ENCODE measurements at regions not wholly inside any gene's neighbourhood (a gene's known extent, or its start where the extent isn't known, plus 50 kb on each side); places are given as distances from the start of the nearest gene placed in this dataset.

- DNase-seq (ENCODE audit: low read depth): no peak
- Histone ChIP-seq H3K4me3 (ENCODE audit: low read depth, low read length) (no peak overlapping the region), H3K36me3 (ENCODE audit: control insufficient read depth, insufficient read depth, low read length) (no peaks in the 10 kb centered on the region), H3K27me3 (ENCODE audit: control insufficient read depth, insufficient read depth, low read length) (no peaks in the 10 kb centered on the region)
- FAIRE-seq: no peak
- no peak for TF ChIP-seq CTCF (IDR thresholded peaks at IDR 0.05; ENCODE audit: insufficient read depth, low read length, severe bottlenecking)
Observed at GRCh38 chr13:76644906-76645305, 241.3 kb downstream of the KCTD12 start.

- FAIRE-seq: no peak
- H3K36me3 ChIP-seq (ENCODE audit: control insufficient read depth, insufficient read depth, low read length): no peaks in the 10 kb centered on the region
- H3K4me3 ChIP-seq (ENCODE audit: low read depth, low read length): no peak overlapping the region
- no peaks in the 10 kb centered on the region for H3K27me3 ChIP-seq (ENCODE audit: control insufficient read depth, insufficient read depth, low read length)
- TF ChIP-seq CTCF (IDR thresholded peaks at IDR 0.05; ENCODE audit: insufficient read depth, low read length, severe bottlenecking): no peak
- DNase-seq (ENCODE audit: low read depth): no peak
Observed at GRCh38 chr13:76643596-76643995, 242.6 kb downstream of the KCTD12 start.

GRCh38 chr13:76641056-76641455 lies 245.1 kb downstream of the KCTD12 start:
- no peak for FAIRE-seq

GRCh38 chr13:76638882-76639281 lies 247.3 kb downstream of the KCTD12 start:
- no peak for TF ChIP-seq CTCF (IDR thresholded peaks at IDR 0.05; ENCODE audit: insufficient read depth, low read length, severe bottlenecking)
- Histone ChIP-seq H3K36me3 (ENCODE audit: control insufficient read depth, insufficient read depth, low read length) (no peaks in the 10 kb centered on the region), H3K27me3 (ENCODE audit: control insufficient read depth, insufficient read depth, low read length) (no peaks in the 10 kb centered on the region), H3K4me3 (ENCODE audit: low read depth, low read length) (no peak overlapping the region)
- FAIRE-seq (no peak), DNase-seq (ENCODE audit: low read depth) (no peak)

More at GRCh38 chr13:76641056-76641455, 245.1 kb downstream of the KCTD12 start:
- no peaks in the 10 kb centered on the region for H3K27me3 ChIP-seq (ENCODE audit: control insufficient read depth, insufficient read depth, low read length)
- no peaks in the 10 kb centered on the region for H3K36me3 ChIP-seq (ENCODE audit: control insufficient read depth, insufficient read depth, low read length)
- no peak overlapping the region for H3K4me3 ChIP-seq (ENCODE audit: low read depth, low read length)
- no peak for DNase-seq (ENCODE audit: low read depth)
- TF ChIP-seq CTCF (IDR thresholded peaks at IDR 0.05; ENCODE audit: insufficient read depth, low read length, severe bottlenecking): no peak

GRCh38 chr13:76638181-76638580 lies 248.0 kb downstream of the KCTD12 start:
- Histone ChIP-seq H3K36me3 (ENCODE audit: control insufficient read depth, insufficient read depth, low read length) (no peaks in the 10 kb centered on the region), H3K27me3 (ENCODE audit: control insufficient read depth, insufficient read depth, low read length) (no peaks in the 10 kb centered on the region), H3K4me3 (ENCODE audit: low read depth, low read length) (no peak overlapping the region)
- DNase-seq (ENCODE audit: low read depth) (no peak), FAIRE-seq (no peak)
- no peak for TF ChIP-seq CTCF (IDR thresholded peaks at IDR 0.05; ENCODE audit: insufficient read depth, low read length, severe bottlenecking)

GRCh38 chr13:76637641-76638141 lies 248.5 kb downstream of the KCTD12 start:
- no peak for FAIRE-seq
- no peaks in the 10 kb centered on the region for H3K36me3 ChIP-seq (ENCODE audit: control insufficient read depth, insufficient read depth, low read length)
- H3K4me3 ChIP-seq (ENCODE audit: low read depth, low read length): no peak overlapping the region
- no peak for DNase-seq (ENCODE audit: low read depth)
- no peak for TF ChIP-seq CTCF (IDR thresholded peaks at IDR 0.05; ENCODE audit: insufficient read depth, low read length, severe bottlenecking)
- no peaks in the 10 kb centered on the region for H3K27me3 ChIP-seq (ENCODE audit: control insufficient read depth, insufficient read depth, low read length)

Measured in bronchial epithelial cell (primary cell).